IPS-15b (cell line): ENCODE measurements at regions not wholly inside any gene's neighbourhood (a gene's known extent, or its start where the extent isn't known, plus 50 kb on each side); places are given as distances from the start of the nearest gene placed in this dataset.
"Not testable (repeated sequence)": the region's sequence is repeated elsewhere in the genome, so short reads cannot be mapped to it uniquely, and the experiment has no call there.

Experiments
- H3K27me3 ChIP-seq: one replicate; pipeline ENCODE4 v1.6.1; 2013; ENCODE audit warnings: low read length; ENCODE audit not compliant: control insufficient read depth, insufficient read depth
- H3K36me3 ChIP-seq: one replicate; pipeline ENCODE4 v1.6.1; 2013; ENCODE audit warnings: low read length; ENCODE audit not compliant: control insufficient read depth, insufficient read depth
- H3K4me1 ChIP-seq: one replicate; pipeline ENCODE4 v1.6.1; 2013; ENCODE audit warnings: mild to moderate bottlenecking, low read length; ENCODE audit not compliant: control insufficient read depth, insufficient read depth
- H3K4me3 ChIP-seq: one replicate; pipeline ENCODE4 v1.5.1; 2013; ENCODE audit warnings: low read depth, low read length
- H3K9ac ChIP-seq: one replicate; pipeline ENCODE4 v1.6.1; 2013; ENCODE audit warnings: low read depth, mild to moderate bottlenecking, low read length
- H3K9me3 ChIP-seq: one replicate; pipeline ENCODE4 v1.6.1; 2013; ENCODE audit warnings: mild to moderate bottlenecking, low read length; ENCODE audit not compliant: control insufficient read depth, insufficient read depth

DNA sequence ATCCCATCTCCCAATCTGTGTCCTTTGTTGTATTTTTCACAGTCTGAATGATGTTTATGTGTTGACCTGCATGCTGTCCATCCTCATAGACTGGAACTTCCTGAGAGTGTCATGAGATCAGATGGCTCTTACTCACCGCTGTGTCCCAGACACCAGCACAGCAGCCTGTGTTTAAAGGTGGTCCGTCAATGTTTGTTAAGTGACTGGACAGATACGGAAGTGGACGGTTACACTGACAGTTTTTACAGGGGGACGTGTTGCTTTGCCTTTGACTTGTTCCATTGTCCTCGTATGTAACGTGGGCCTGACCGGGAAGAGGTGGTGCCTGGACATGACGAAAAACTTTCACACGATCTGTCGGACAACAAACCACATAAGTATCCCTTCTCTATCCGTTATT lies 56.7 kb upstream of the SULF2 start:
- not testable (repeated sequence) for H3K36me3 ChIP-seq, H3K9me3 ChIP-seq, H3K9ac ChIP-seq, H3K27me3 ChIP-seq, H3K4me1 ChIP-seq, H3K4me3 ChIP-seq

DNA sequence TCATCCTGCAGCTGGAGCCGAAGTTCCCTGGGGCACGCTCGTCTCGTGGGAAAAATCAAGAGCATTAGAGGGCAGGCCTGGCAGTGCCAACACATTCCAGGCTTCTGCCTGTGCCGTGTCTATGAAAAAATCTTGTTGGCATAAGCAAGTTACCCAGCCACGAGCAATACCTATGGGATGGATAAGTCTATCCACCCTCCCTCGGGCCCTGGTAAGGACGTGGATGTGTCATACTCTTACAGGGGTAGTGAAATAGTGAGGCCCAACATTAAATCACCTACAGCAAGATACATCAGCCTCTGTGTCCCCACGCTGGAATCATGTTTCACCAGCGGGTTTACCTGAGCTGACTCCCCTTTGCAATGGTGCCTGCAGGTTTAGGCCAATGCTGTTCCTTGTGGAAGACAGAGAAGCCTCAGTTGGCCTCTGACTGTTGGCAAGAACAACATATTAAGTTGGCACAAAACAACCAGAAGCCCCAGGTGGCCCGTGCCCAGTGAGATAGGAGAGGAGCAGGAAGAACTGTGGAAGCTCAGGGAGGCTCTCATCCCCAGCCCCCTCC lies 51.1 kb upstream of the SULF2 start:
- not testable (repeated sequence) for H3K36me3 ChIP-seq, H3K9me3 ChIP-seq, H3K9ac ChIP-seq, H3K4me3 ChIP-seq, H3K4me1 ChIP-seq, H3K27me3 ChIP-seq
